ENCODE measurements at regions not wholly inside any gene's neighbourhood (a gene's known extent, or its start where the extent isn't known, plus 50 kb on each side); places are given as distances from the start of the nearest gene placed in this dataset.

GRCh38 chr2:103174711-103175110 is 412.9 kb downstream of the TMEM182 start:
- no peak for TF ChIP-seq REST (IDR thresholded peaks at IDR 0.05; ENCODE audit: low read depth)
- TF ChIP-seq FOXM1 (IDR thresholded peaks at IDR 0.05; ENCODE audit: borderline replicate concordance, low read depth), result no peak
- no peak for TF ChIP-seq EP300 (IDR thresholded peaks at IDR 0.05; ENCODE audit: borderline replicate concordance)
- no peak for TF ChIP-seq TCF12 (IDR thresholded peaks at IDR 0.05; ENCODE audit: low read depth)
- no peak for TF ChIP-seq RAD21 (IDR thresholded peaks at IDR 0.05; ENCODE audit: low read depth)
- TF ChIP-seq TEAD4 (IDR thresholded peaks at IDR 0.05), result no peak
- no peak for TF ChIP-seq MAX (IDR thresholded peaks at IDR 0.05)
- TF ChIP-seq EGR1 (IDR thresholded peaks at IDR 0.05), result no peak
- no peak for TF ChIP-seq TAF1 (IDR thresholded peaks at IDR 0.05; ENCODE audit: low read depth)
- TF ChIP-seq CREB1 (IDR thresholded peaks at IDR 0.05; ENCODE audit: low read depth), result no peak
- no peak for TF ChIP-seq CEBPB (IDR thresholded peaks at IDR 0.05)
- TF ChIP-seq NFIC (IDR thresholded peaks at IDR 0.05), result no peak
- no peak for TF ChIP-seq YY1 (IDR thresholded peaks at IDR 0.05; ENCODE audit: low read depth)
- no peak for TF ChIP-seq USF1 (IDR thresholded peaks at IDR 0.05)
- TF ChIP-seq ZBTB7A (IDR thresholded peaks at IDR 0.05; ENCODE audit: low read depth), result no peak

- TF ChIP-seq CEBPB (IDR thresholded peaks at IDR 0.05) (no peak), YY1 (IDR thresholded peaks at IDR 0.05; ENCODE audit: low read depth) (no peak), EGR1 (IDR thresholded peaks at IDR 0.05) (no peak), EP300 (IDR thresholded peaks at IDR 0.05; ENCODE audit: borderline replicate concordance) (no peak), REST (IDR thresholded peaks at IDR 0.05; ENCODE audit: low read depth) (no peak), TAF1 (IDR thresholded peaks at IDR 0.05; ENCODE audit: low read depth) (no peak), CREB1 (IDR thresholded peaks at IDR 0.05; ENCODE audit: low read depth) (no peak), TEAD4 (IDR thresholded peaks at IDR 0.05) (no peak), ZBTB7A (IDR thresholded peaks at IDR 0.05; ENCODE audit: low read depth) (no peak)
These were observed 414.6 kb downstream of the TMEM182 start for GRCh38 chr2:103176294-103176915.

- no peak for TF ChIP-seq REST (IDR thresholded peaks at IDR 0.05; ENCODE audit: low read depth)
- no peak for TF ChIP-seq TEAD4 (IDR thresholded peaks at IDR 0.05)
- TF ChIP-seq FOXM1 (IDR thresholded peaks at IDR 0.05; ENCODE audit: borderline replicate concordance, low read depth), result no peak
- no peak for TF ChIP-seq CREB1 (IDR thresholded peaks at IDR 0.05; ENCODE audit: low read depth)
- TF ChIP-seq EGR1 (IDR thresholded peaks at IDR 0.05), result no peak
- no peak for TF ChIP-seq YY1 (IDR thresholded peaks at IDR 0.05; ENCODE audit: low read depth)
- no peak for TF ChIP-seq TCF12 (IDR thresholded peaks at IDR 0.05; ENCODE audit: low read depth)
These were observed 418.0 kb downstream of the TMEM182 start for GRCh38 chr2:103179798-103180197.

- TF ChIP-seq CEBPB (IDR thresholded peaks at IDR 0.05), result no peak
These were observed 421.2 kb downstream of the TMEM182 start for GRCh38 chr2:103183061-103183460.

GRCh38 chr2:103196802-103197201 is 435.0 kb downstream of the TMEM182 start:
- TF ChIP-seq USF1 (IDR thresholded peaks at IDR 0.05), result no peak
- TF ChIP-seq FOXM1 (IDR thresholded peaks at IDR 0.05; ENCODE audit: borderline replicate concordance, low read depth), result no peak

All from Ishikawa (cell line).